HL-60 (cell line): ENCODE measurements at regions not wholly inside any gene's neighbourhood (a gene's known extent, or its start where the extent isn't known, plus 50 kb on each side); places are given as distances from the start of the nearest gene placed in this dataset.

ENCODE experiments used
- GABPA ChIP-seq: IDR thresholded peaks from 2 replicates; pipeline ENCODE4 v1.6.1; 2012; ENCODE audit warnings: low read depth
- POLR2AphosphoS5 ChIP-seq: IDR thresholded peaks from 2 replicates; pipeline ENCODE4 v1.6.1; 2012; ENCODE audit warnings: low read depth
- TF ChIP-seq, protein P1 (sequence below): IDR thresholded peaks from one replicate; pipeline ENCODE4 v1.5.1; 2011; ENCODE audit warnings: low read length, control low read depth, inconsistent platforms; ENCODE audit not compliant: insufficient read depth

DNA sequence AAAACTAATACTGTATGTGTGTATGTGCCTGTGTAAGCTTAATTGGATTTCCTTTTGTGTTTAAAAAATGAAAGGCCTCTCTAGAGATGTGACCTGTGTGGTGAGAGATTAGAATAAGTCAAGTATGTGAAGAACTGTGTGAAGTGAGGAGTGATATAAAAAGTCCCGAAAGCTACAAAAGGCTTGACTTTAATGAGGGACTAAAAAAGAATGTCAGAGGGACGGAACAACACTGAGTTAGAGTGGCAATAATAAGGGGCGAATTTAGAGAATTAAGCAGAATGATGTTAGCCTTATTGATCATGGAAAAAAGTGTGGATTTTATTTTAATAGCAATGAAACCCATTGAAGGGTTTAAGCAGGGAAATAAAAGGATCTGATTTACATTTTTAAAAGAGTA is 1281.2 kb upstream of the ADGRB3 start:
- no peak for TF ChIP-seq POLR2AphosphoS5
- TF ChIP-seq, protein P1, sequence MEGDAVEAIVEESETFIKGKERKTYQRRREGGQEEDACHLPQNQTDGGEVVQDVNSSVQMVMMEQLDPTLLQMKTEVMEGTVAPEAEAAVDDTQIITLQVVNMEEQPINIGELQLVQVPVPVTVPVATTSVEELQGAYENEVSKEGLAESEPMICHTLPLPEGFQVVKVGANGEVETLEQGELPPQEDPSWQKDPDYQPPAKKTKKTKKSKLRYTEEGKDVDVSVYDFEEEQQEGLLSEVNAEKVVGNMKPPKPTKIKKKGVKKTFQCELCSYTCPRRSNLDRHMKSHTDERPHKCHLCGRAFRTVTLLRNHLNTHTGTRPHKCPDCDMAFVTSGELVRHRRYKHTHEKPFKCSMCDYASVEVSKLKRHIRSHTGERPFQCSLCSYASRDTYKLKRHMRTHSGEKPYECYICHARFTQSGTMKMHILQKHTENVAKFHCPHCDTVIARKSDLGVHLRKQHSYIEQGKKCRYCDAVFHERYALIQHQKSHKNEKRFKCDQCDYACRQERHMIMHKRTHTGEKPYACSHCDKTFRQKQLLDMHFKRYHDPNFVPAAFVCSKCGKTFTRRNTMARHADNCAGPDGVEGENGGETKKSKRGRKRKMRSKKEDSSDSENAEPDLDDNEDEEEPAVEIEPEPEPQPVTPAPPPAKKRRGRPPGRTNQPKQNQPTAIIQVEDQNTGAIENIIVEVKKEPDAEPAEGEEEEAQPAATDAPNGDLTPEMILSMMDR: no peak
- no peak for TF ChIP-seq GABPA
